Keratinocyte (primary cell): ENCODE measurements at regions not wholly inside any gene's neighbourhood (a gene's known extent, or its start where the extent isn't known, plus 50 kb on each side); places are given as distances from the start of the nearest gene placed in this dataset.

Experiments used
- DNase-seq: peaks from one replicate; pipeline ENCODE4 v3.0.0-alpha.2; 2011; ENCODE audit warnings: low read depth, missing footprints, low spot score
- FAIRE-seq: peaks from 2 replicates; lab custom pipeline; 2011; peaks lifted over from hg19 to GRCh38; lab: Jason Lieb, UNC
- H2AFZ ChIP-seq: 2 replicates; pipeline ENCODE4 v1.6.0; 2012; ENCODE audit warnings: low read length, control low read depth, inconsistent platforms; ENCODE audit not compliant: control insufficient read depth
- H3K27ac ChIP-seq: 2 replicates; pipeline ENCODE4 v1.5.1; 2011; ENCODE audit warnings: low read length; ENCODE audit not compliant: control insufficient read depth, insufficient read depth
- H3K27me3 ChIP-seq: 3 replicates; pipeline ENCODE4 v1.6.0; 2011; ENCODE audit warnings: low read length; ENCODE audit not compliant: control insufficient read depth, insufficient read depth; ENCODE audit errors: extremely low read depth
- H3K36me3 ChIP-seq, 2 experiments: 2 replicates in 1 of 2; 3 replicates in 1 of 2; pipeline ENCODE4 v1.5.1; 2011; ENCODE audit warnings: low read length in 2 of 2, mild to moderate bottlenecking in 1 of 2; ENCODE audit not compliant: control insufficient read depth in 2 of 2, insufficient read depth in 2 of 2; ENCODE audit errors: extremely low read depth in 1 of 2
- H3K4me1 ChIP-seq: 3 replicates; pipeline ENCODE4 v1.5.1; 2011; ENCODE audit warnings: low read length; ENCODE audit not compliant: control insufficient read depth, insufficient read depth; ENCODE audit errors: extremely low read depth
- H3K4me2 ChIP-seq: 3 replicates; pipeline ENCODE4 v1.6.0; 2011; ENCODE audit warnings: low read depth, low read length; ENCODE audit not compliant: control insufficient read depth, insufficient read depth; ENCODE audit errors: extremely low read depth
- H3K4me3 ChIP-seq, 3 experiments: fragments of 200-600 bp in 1 of 3; sonication (generic) in 1 of 3; 2 replicates in 2 of 3; 3 replicates in 1 of 3; pipeline ENCODE4 v1.5.1; 2011 to 2016; ENCODE audit warnings: low read length in 3 of 3, mild to moderate bottlenecking in 3 of 3, control low read depth in 2 of 3, inconsistent platforms in 1 of 3, low read depth in 1 of 3, mixed read lengths in 1 of 3, mixed run types in 1 of 3, moderate library complexity in 1 of 3; ENCODE audit not compliant: control insufficient read depth in 2 of 3, insufficient read depth in 2 of 3; ENCODE audit errors: extremely low read depth in 1 of 3
- H3K79me2 ChIP-seq: 2 replicates; pipeline ENCODE4 v1.6.0; 2012; ENCODE audit warnings: low read length; ENCODE audit not compliant: control insufficient read depth, insufficient read depth
- H3K9ac ChIP-seq: 3 replicates; pipeline ENCODE4 v1.6.0; 2011; ENCODE audit warnings: low read length; ENCODE audit not compliant: control insufficient read depth, insufficient read depth; ENCODE audit errors: extremely low read depth
- H3K9me1 ChIP-seq: 3 replicates; pipeline ENCODE4 v1.6.0; 2011; ENCODE audit warnings: low read length; ENCODE audit not compliant: control insufficient read depth, insufficient read depth; ENCODE audit errors: extremely low read depth
- H3K9me3 ChIP-seq: 2 replicates; pipeline ENCODE4 v1.5.1; 2012; ENCODE audit warnings: low read depth, low read length; ENCODE audit not compliant: control insufficient read depth
- H4K20me1 ChIP-seq: 3 replicates; pipeline ENCODE4 v1.6.0; 2011; ENCODE audit warnings: low read length; ENCODE audit not compliant: control insufficient read depth, insufficient read depth; ENCODE audit errors: extremely low read depth
- CTCF ChIP-seq, 3 experiments: IDR thresholded peaks in 1 of 3; conservative IDR thresholded peaks in 1 of 3; optimal IDR thresholded peaks in 1 of 3; 2 replicates in 2 of 3; 3 replicates in 1 of 3; pipeline versions ENCODE3 to v1.5.1; 2011; ENCODE audit warnings: low read length in 3 of 3, mild to moderate bottlenecking in 3 of 3, moderate library complexity in 2 of 3, control low read depth in 1 of 3, inconsistent platforms in 1 of 3; ENCODE audit not compliant: insufficient read depth in 2 of 3; ENCODE audit errors: extremely low read depth in 1 of 3
- EZH2 ChIP-seq: IDR thresholded peaks from one replicate; pipeline ENCODE4 v1.6.1; 2012; ENCODE audit warnings: inconsistent platforms, mild to moderate bottlenecking, low read length, moderate library complexity
- dilution Hi-C: fragments of 300-500 bp; cut with MboI; formaldehyde crosslinking; loops from one replicate; pipeline ENCODE4 v1.7.0; 2020; ENCODE audit warnings: low sequenced_read_pairs; ENCODE audit not compliant: extremely low pct_ligation_motif_present

GRCh38 chr13:81821259-81821658, 1480.3 kb upstream of the SPRY2 start:
- no peak for FAIRE-seq
- H2AFZ ChIP-seq, result no peak overlapping the region
- H3K4me2 ChIP-seq, result no peak overlapping the region
- no peaks in the 10 kb centered on the region for H3K4me1 ChIP-seq
- no peaks in the 10 kb centered on the region for H3K9me1 ChIP-seq
- H3K9me3 ChIP-seq, result no peaks in the 10 kb centered on the region
- TF ChIP-seq CTCF (optimal IDR thresholded peaks at IDR 0.05 in 1 of 3, IDR thresholded peaks at IDR 0.05 in 1 of 3, conservative IDR thresholded peaks at IDR 0.05 in 1 of 3; ENCODE audit: extremely low read depth in 1 of 3, insufficient read depth in 2 of 3, low read length in 3 of 3), result no peak
- no peak for TF ChIP-seq EZH2
- dilution Hi-C loops, result no loop called here
- no peak overlapping the region for H3K4me3 ChIP-seq
- no peak overlapping the region for H3K27ac ChIP-seq
- no peaks in the 10 kb centered on the region for H3K27me3 ChIP-seq
- H3K9ac ChIP-seq, result no peak overlapping the region
- no peak for DNase-seq
- H3K79me2 ChIP-seq, result no peaks in the 10 kb centered on the region
- H3K36me3 ChIP-seq, result no peaks in the 10 kb centered on the region
- H4K20me1 ChIP-seq, result no peaks in the 10 kb centered on the region

GRCh38 chr13:81800433-81800832, 1459.5 kb upstream of the SPRY2 start:
- Histone ChIP-seq H3K9me3 (no peaks in the 10 kb centered on the region), H4K20me1 (no peaks in the 10 kb centered on the region), H3K36me3 (no peaks in the 10 kb centered on the region), H3K27ac (no peak overlapping the region), H3K9me1 (no peaks in the 10 kb centered on the region), H3K27me3 (no peaks in the 10 kb centered on the region), H2AFZ (no peak overlapping the region), H3K4me3 (no peak overlapping the region), H3K4me1 (no peaks in the 10 kb centered on the region), H3K79me2 (no peaks in the 10 kb centered on the region), H3K4me2 (no peak overlapping the region), H3K9ac (no peak overlapping the region)
- FAIRE-seq, result no peak
- DNase-seq, result no peak
- dilution Hi-C loops, result no loop called here
- TF ChIP-seq EZH2, result no peak

GRCh38 chr13:81795710-81796109, 1454.8 kb upstream of the SPRY2 start:
- DNase-seq (no peak), FAIRE-seq (no peak)
- dilution Hi-C loops, result no loop called here

More at GRCh38 chr13:81795710-81796109, 1454.8 kb upstream of the SPRY2 start:
- no peaks in the 10 kb centered on the region for H3K4me1 ChIP-seq
- H4K20me1 ChIP-seq, result no peaks in the 10 kb centered on the region
- H3K4me3 ChIP-seq, result no peak overlapping the region
- H3K27me3 ChIP-seq, result no peaks in the 10 kb centered on the region
- no peak overlapping the region for H3K9ac ChIP-seq
- TF ChIP-seq CTCF (optimal IDR thresholded peaks at IDR 0.05 in 1 of 3, IDR thresholded peaks at IDR 0.05 in 1 of 3, conservative IDR thresholded peaks at IDR 0.05 in 1 of 3; ENCODE audit: extremely low read depth in 1 of 3, insufficient read depth in 2 of 3, low read length in 3 of 3) (no peak), EZH2 (no peak)
- no peak overlapping the region for H3K4me2 ChIP-seq
- no peak overlapping the region for H2AFZ ChIP-seq
- H3K27ac ChIP-seq, result no peak overlapping the region
- H3K9me3 ChIP-seq, result no peaks in the 10 kb centered on the region
- H3K79me2 ChIP-seq, result no peaks in the 10 kb centered on the region
- no peaks in the 10 kb centered on the region for H3K36me3 ChIP-seq
- no peaks in the 10 kb centered on the region for H3K9me1 ChIP-seq
